ENCODE measurements at regions not wholly inside any gene's neighbourhood (a gene's known extent, or its start where the extent isn't known, plus 50 kb on each side); places are given as distances from the start of the nearest gene placed in this dataset.

- no peaks in the 10 kb centered on the region for H3K27me3 ChIP-seq
- H3K36me3 ChIP-seq = no peaks in the 10 kb centered on the region
- no peaks in the 10 kb centered on the region for H3K9me3 ChIP-seq
- H3K9ac ChIP-seq (ENCODE audit: low read depth in 2 of 2, low read length in 2 of 2) = no peak overlapping the region
- H3K27ac ChIP-seq = no peak overlapping the region
- intact Hi-C loops (cut with DNase I) = no loop called here
- no peak overlapping the region for H3K4me3 ChIP-seq
- TF ChIP-seq CTCF (IDR thresholded peaks at IDR 0.05) = no peak
- H3K4me1 ChIP-seq = no peaks in the 10 kb centered on the region
- DNase-seq = no peak
Observed at GRCh38 chr9:107953556-107954125, 464.1 kb upstream of the KLF4 start.

GRCh38 chr9:107952773-107953172, 463.2 kb upstream of the KLF4 start:
- Histone ChIP-seq H3K27ac (no peak overlapping the region), H3K36me3 (no peaks in the 10 kb centered on the region), H3K4me3 (no peak overlapping the region), H3K9ac (ENCODE audit: low read depth in 2 of 2, low read length in 2 of 2) (no peak overlapping the region), H3K9me3 (no peaks in the 10 kb centered on the region), H3K4me1 (no peaks in the 10 kb centered on the region), H3K27me3 (no peaks in the 10 kb centered on the region)
- DNase-seq = no peak
- intact Hi-C loops (cut with DNase I) = no loop called here
- no peak for TF ChIP-seq CTCF (IDR thresholded peaks at IDR 0.05)

GRCh38 chr9:107951511-107951910, 461.9 kb upstream of the KLF4 start:
- TF ChIP-seq CTCF (IDR thresholded peaks at IDR 0.05) = no peak
- H3K4me1 ChIP-seq = no peaks in the 10 kb centered on the region
- no peak overlapping the region for H3K4me3 ChIP-seq
- H3K27me3 ChIP-seq = no peaks in the 10 kb centered on the region
- no peak overlapping the region for H3K27ac ChIP-seq
- H3K9me3 ChIP-seq = no peaks in the 10 kb centered on the region
- no peak for DNase-seq
- no peaks in the 10 kb centered on the region for H3K36me3 ChIP-seq
- intact Hi-C loops (cut with DNase I) = no loop called here
- no peak overlapping the region for H3K9ac ChIP-seq (ENCODE audit: low read depth in 2 of 2, low read length in 2 of 2)

- Histone ChIP-seq H3K9ac (ENCODE audit: low read depth in 2 of 2, low read length in 2 of 2) (no peak overlapping the region), H3K4me3 (no peak overlapping the region), H3K27ac (no peak overlapping the region), H3K36me3 (no peaks in the 10 kb centered on the region), H3K9me3 (no peaks in the 10 kb centered on the region), H3K4me1 (no peaks in the 10 kb centered on the region), H3K27me3 (no peaks in the 10 kb centered on the region)
- intact Hi-C loops (cut with DNase I) = no loop called here
- no peak for DNase-seq
- no peak for TF ChIP-seq CTCF (IDR thresholded peaks at IDR 0.05)
Observed at GRCh38 chr9:107949061-107949460, 459.5 kb upstream of the KLF4 start.

- intact Hi-C loops (cut with DNase I) = no loop called here
Observed at GRCh38 chr9:107948601-107949000, 459.0 kb upstream of the KLF4 start.

More at GRCh38 chr9:107948601-107949000, 459.0 kb upstream of the KLF4 start:
- Histone ChIP-seq H3K27me3 (no peaks in the 10 kb centered on the region), H3K4me1 (no peaks in the 10 kb centered on the region), H3K36me3 (no peaks in the 10 kb centered on the region), H3K9me3 (no peaks in the 10 kb centered on the region), H3K4me3 (no peak overlapping the region), H3K9ac (ENCODE audit: low read depth in 2 of 2, low read length in 2 of 2) (no peak overlapping the region), H3K27ac (no peak overlapping the region)
- TF ChIP-seq CTCF (IDR thresholded peaks at IDR 0.05) = no peak
- DNase-seq = no peak
